ENCODE measurements at regions not wholly inside any gene's neighbourhood (a gene's known extent, or its start where the extent isn't known, plus 50 kb on each side); places are given as distances from the start of the nearest gene placed in this dataset.
A peak's percentile ranks its signal among the peaks of the same experiment; 100 is the strongest.

DNA sequence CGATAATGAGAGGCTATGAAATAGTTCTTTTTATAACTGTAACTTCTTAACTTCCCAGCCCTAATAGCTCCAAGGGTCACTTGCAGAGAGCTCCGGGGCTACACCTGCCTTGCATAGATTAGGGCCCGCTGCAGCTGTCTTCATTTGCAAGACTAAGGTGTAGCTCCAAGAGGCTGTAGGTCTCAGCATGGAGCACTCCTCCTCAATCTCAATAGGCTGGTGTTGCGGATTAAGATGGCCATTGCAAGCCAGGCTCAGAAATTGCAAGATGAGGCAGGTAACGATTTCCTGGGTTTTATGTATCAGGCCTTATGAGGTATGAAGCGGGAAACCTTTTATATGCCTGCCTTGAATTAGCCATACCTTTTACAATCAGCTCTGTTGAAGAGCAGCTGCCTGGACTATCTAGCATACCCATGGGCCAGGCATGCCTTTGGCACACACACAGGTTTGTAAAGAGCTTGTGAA lies 185.7 kb downstream of the TM9SF2 start:
- ChIA-PET POLR2A (interaction anchor here (0.6 to 3.0 kb wide), 17 partner anchors 9 to 294 kb away, joined by 3 to 26 read pairs (median 5); partner anchors contain the start of gene ZIC2), CTCF (interaction anchor here (0.9 to 5.0 kb wide), 13 partner anchors 9 to 273 kb away, joined by 3 to 37 read pairs (median 5); no protein-coding TSS in a partner anchor)
- DNase-seq (ENCODE audit: low spot score), result peak; percentile 81
- no peaks in the 10 kb centered on the region for H3K9me3 Mint-ChIP-seq
- H3K36me3 Mint-ChIP-seq, result no peaks in the 10 kb centered on the region
- H3K4me3 Mint-ChIP-seq, result peak overlapping the region; percentile 62
- H3K27ac Mint-ChIP-seq, result peak overlapping the region; percentile 100
- peaks cover 80% of the 10 kb centered on the region for H3K4me1 Mint-ChIP-seq
- H3K27me3 Mint-ChIP-seq (ENCODE audit: low read depth), result peaks cover 15% of the 10 kb centered on the region
- ATAC-seq, result peak; percentile 95
- TF ChIP-seq, protein P1, sequence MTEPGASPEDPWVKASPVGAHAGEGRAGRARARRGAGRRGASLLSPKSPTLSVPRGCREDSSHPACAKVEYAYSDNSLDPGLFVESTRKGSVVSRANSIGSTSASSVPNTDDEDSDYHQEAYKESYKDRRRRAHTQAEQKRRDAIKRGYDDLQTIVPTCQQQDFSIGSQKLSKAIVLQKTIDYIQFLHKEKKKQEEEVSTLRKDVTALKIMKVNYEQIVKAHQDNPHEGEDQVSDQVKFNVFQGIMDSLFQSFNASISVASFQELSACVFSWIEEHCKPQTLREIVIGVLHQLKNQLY (CRISPR knock-in tag; IDR thresholded peaks at IDR 0.05), result no peak
- TF ChIP-seq SOX15 (CRISPR knock-in tag; IDR thresholded peaks at IDR 0.05), result no peak
- TF ChIP-seq GRHL2 (CRISPR knock-in tag; IDR thresholded peaks at IDR 0.05; ENCODE audit: insufficient replicate concordance, severe bottlenecking), result no peak
- TF ChIP-seq MXD4 (CRISPR knock-in tag; IDR thresholded peaks at IDR 0.05; ENCODE audit: borderline replicate concordance), result no peak
- TF ChIP-seq NFE2L1 (CRISPR knock-in tag; IDR thresholded peaks at IDR 0.05), result no peak; the same call in none of the 2 replicates
- no peak for TF ChIP-seq TP53 (CRISPR knock-in tag; IDR thresholded peaks at IDR 0.05)
- no peak; the same call in 1 of the 2 replicates for TF ChIP-seq TEAD4 (CRISPR knock-in tag; IDR thresholded peaks at IDR 0.05)
- TF ChIP-seq, protein P2, sequence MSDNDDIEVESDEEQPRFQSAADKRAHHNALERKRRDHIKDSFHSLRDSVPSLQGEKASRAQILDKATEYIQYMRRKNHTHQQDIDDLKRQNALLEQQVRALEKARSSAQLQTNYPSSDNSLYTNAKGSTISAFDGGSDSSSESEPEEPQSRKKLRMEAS (CRISPR knock-in tag; IDR thresholded peaks at IDR 0.05), result 0 out of 2 replicates have a peak, but pooled peaks have one; percentile 58
- TF ChIP-seq, protein P3, sequence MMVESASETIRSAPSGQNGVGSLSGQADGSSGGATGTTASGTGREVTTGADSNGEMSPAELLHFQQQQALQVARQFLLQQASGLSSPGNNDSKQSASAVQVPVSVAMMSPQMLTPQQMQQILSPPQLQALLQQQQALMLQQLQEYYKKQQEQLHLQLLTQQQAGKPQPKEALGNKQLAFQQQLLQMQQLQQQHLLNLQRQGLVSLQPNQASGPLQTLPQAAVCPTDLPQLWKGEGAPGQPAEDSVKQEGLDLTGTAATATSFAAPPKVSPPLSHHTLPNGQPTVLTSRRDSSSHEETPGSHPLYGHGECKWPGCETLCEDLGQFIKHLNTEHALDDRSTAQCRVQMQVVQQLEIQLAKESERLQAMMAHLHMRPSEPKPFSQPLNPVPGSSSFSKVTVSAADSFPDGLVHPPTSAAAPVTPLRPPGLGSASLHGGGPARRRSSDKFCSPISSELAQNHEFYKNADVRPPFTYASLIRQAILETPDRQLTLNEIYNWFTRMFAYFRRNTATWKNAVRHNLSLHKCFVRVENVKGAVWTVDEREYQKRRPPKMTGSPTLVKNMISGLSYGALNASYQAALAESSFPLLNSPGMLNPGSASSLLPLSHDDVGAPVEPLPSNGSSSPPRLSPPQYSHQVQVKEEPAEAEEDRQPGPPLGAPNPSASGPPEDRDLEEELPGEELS (CRISPR knock-in tag; IDR thresholded peaks at IDR 0.05), result peak; percentile 74; the same call in 1 of the 2 replicates
- TF ChIP-seq, protein P4, sequence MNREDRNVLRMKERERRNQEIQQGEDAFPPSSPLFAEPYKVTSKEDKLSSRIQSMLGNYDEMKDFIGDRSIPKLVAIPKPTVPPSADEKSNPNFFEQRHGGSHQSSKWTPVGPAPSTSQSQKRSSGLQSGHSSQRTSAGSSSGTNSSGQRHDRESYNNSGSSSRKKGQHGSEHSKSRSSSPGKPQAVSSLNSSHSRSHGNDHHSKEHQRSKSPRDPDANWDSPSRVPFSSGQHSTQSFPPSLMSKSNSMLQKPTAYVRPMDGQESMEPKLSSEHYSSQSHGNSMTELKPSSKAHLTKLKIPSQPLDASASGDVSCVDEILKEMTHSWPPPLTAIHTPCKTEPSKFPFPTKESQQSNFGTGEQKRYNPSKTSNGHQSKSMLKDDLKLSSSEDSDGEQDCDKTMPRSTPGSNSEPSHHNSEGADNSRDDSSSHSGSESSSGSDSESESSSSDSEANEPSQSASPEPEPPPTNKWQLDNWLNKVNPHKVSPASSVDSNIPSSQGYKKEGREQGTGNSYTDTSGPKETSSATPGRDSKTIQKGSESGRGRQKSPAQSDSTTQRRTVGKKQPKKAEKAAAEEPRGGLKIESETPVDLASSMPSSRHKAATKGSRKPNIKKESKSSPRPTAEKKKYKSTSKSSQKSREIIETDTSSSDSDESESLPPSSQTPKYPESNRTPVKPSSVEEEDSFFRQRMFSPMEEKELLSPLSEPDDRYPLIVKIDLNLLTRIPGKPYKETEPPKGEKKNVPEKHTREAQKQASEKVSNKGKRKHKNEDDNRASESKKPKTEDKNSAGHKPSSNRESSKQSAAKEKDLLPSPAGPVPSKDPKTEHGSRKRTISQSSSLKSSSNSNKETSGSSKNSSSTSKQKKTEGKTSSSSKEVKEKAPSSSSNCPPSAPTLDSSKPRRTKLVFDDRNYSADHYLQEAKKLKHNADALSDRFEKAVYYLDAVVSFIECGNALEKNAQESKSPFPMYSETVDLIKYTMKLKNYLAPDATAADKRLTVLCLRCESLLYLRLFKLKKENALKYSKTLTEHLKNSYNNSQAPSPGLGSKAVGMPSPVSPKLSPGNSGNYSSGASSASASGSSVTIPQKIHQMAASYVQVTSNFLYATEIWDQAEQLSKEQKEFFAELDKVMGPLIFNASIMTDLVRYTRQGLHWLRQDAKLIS (CRISPR knock-in tag; IDR thresholded peaks at IDR 0.05; ENCODE audit: borderline replicate concordance), result peak; percentile 81; the same call in 1 of the 2 replicates
- no peak for TF ChIP-seq MYBL2 (CRISPR knock-in tag; IDR thresholded peaks at IDR 0.05)
- no peak for TF ChIP-seq NFYB (CRISPR knock-in tag; conservative IDR thresholded peaks at IDR 0.05; ENCODE audit: low read depth)
- TF ChIP-seq KAT7 (CRISPR knock-in tag; IDR thresholded peaks at IDR 0.05; ENCODE audit: borderline replicate concordance), result no peak
- peak; percentile 64; the same call in 1 of the 2 replicates for TF ChIP-seq ZNF423 (CRISPR knock-in tag; IDR thresholded peaks at IDR 0.05)
- no peak for TF ChIP-seq OVOL2 (CRISPR knock-in tag; IDR thresholded peaks at IDR 0.05; ENCODE audit: borderline replicate concordance)
- TF ChIP-seq, protein P5, sequence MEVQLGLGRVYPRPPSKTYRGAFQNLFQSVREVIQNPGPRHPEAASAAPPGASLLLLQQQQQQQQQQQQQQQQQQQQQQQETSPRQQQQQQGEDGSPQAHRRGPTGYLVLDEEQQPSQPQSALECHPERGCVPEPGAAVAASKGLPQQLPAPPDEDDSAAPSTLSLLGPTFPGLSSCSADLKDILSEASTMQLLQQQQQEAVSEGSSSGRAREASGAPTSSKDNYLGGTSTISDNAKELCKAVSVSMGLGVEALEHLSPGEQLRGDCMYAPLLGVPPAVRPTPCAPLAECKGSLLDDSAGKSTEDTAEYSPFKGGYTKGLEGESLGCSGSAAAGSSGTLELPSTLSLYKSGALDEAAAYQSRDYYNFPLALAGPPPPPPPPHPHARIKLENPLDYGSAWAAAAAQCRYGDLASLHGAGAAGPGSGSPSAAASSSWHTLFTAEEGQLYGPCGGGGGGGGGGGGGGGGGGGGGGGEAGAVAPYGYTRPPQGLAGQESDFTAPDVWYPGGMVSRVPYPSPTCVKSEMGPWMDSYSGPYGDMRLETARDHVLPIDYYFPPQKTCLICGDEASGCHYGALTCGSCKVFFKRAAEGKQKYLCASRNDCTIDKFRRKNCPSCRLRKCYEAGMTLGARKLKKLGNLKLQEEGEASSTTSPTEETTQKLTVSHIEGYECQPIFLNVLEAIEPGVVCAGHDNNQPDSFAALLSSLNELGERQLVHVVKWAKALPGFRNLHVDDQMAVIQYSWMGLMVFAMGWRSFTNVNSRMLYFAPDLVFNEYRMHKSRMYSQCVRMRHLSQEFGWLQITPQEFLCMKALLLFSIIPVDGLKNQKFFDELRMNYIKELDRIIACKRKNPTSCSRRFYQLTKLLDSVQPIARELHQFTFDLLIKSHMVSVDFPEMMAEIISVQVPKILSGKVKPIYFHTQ (CRISPR knock-in tag; IDR thresholded peaks at IDR 0.05), result no peak
- TF ChIP-seq ZNF671 (CRISPR knock-in tag; IDR thresholded peaks at IDR 0.05), result no peak
- TF ChIP-seq ZBTB21 (CRISPR knock-in tag; IDR thresholded peaks at IDR 0.05; ENCODE audit: borderline replicate concordance), result 0 out of 2 replicates have a peak, but pooled peaks have one; percentile 16
- TF ChIP-seq SP1 (CRISPR knock-in tag; conservative IDR thresholded peaks at IDR 0.05), result peak; percentile 40; the same call in 1 of the 2 replicates
- no peak for TF ChIP-seq TCF7 (CRISPR knock-in tag; IDR thresholded peaks at IDR 0.05; ENCODE audit: low read depth)
- no peak for TF ChIP-seq FOXP1 (CRISPR knock-in tag; IDR thresholded peaks at IDR 0.05; ENCODE audit: borderline replicate concordance)
- TF ChIP-seq, protein P6, sequence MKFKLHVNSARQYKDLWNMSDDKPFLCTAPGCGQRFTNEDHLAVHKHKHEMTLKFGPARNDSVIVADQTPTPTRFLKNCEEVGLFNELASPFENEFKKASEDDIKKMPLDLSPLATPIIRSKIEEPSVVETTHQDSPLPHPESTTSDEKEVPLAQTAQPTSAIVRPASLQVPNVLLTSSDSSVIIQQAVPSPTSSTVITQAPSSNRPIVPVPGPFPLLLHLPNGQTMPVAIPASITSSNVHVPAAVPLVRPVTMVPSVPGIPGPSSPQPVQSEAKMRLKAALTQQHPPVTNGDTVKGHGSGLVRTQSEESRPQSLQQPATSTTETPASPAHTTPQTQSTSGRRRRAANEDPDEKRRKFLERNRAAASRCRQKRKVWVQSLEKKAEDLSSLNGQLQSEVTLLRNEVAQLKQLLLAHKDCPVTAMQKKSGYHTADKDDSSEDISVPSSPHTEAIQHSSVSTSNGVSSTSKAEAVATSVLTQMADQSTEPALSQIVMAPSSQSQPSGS (CRISPR knock-in tag; IDR thresholded peaks at IDR 0.05; ENCODE audit: borderline replicate concordance, low read depth), result no peak
- 0 out of 2 replicates have a peak, but pooled peaks have one; percentile 12 for TF ChIP-seq SMAD3 (CRISPR knock-in tag; IDR thresholded peaks at IDR 0.05; ENCODE audit: borderline replicate concordance)
- TF ChIP-seq FOXK1 (CRISPR knock-in tag; IDR thresholded peaks at IDR 0.05), result peak; percentile 43; the same call in 1 of the 2 replicates
- TF ChIP-seq, protein P7, sequence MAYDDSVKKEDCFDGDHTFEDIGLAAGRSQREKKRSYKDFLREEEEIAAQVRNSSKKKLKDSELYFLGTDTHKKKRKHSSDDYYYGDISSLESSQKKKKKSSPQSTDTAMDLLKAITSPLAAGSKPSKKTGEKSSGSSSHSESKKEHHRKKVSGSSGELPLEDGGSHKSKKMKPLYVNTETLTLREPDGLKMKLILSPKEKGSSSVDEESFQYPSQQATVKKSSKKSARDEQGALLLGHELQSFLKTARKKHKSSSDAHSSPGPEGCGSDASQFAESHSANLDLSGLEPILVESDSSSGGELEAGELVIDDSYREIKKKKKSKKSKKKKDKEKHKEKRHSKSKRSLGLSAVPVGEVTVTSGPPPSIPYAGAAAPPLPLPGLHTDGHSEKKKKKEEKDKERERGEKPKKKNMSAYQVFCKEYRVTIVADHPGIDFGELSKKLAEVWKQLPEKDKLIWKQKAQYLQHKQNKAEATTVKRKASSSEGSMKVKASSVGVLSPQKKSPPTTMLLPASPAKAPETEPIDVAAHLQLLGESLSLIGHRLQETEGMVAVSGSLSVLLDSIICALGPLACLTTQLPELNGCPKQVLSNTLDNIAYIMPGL (CRISPR knock-in tag; IDR thresholded peaks at IDR 0.05), result no peak
- no peak for TF ChIP-seq ZNF416 (CRISPR knock-in tag; IDR thresholded peaks at IDR 0.05)
